Hepatocyte (in vitro differentiated cells): ENCODE measurements at regions not wholly inside any gene's neighbourhood (a gene's known extent, or its start where the extent isn't known, plus 50 kb on each side); places are given as distances from the start of the nearest gene placed in this dataset.

Experiments used
- DNase-seq: peaks from one replicate; pipeline ENCODE4 v3.0.0-alpha.2; 2016; ENCODE audit warnings: low spot score
- H2AFZ ChIP-seq: fragments of 200-600 bp; sonication (generic); 2 replicates; pipeline ENCODE4 v1.6.0; 2016; ENCODE audit warnings: antibody characterized with exemption, mild to moderate bottlenecking
- H3K27ac ChIP-seq: fragments of 200-600 bp; sonication (generic); 2 replicates; pipeline ENCODE4 v1.5.1; 2016; ENCODE audit warnings: mild to moderate bottlenecking
- H3K27me3 ChIP-seq: fragments of 200-600 bp; sonication (generic); 2 replicates; pipeline ENCODE4 v1.6.1; 2016
- H3K36me3 ChIP-seq: fragments of 200-600 bp; sonication (generic); replicated peaks from 2 replicates; pipeline ENCODE4 v1.5.1; 2016; ENCODE audit warnings: low read depth; ENCODE audit not compliant: insufficient read depth
- H3K4me1 ChIP-seq: fragments of 200-600 bp; sonication (generic); 2 replicates; pipeline ENCODE4 v1.5.1; 2016; ENCODE audit warnings: mild to moderate bottlenecking, moderate library complexity; ENCODE audit not compliant: insufficient read depth
- H3K4me2 ChIP-seq: fragments of 200-600 bp; sonication (generic); 2 replicates; pipeline ENCODE4 v1.6.0; 2016
- H3K4me3 ChIP-seq: fragments of 200-600 bp; sonication (generic); 2 replicates; pipeline ENCODE4 v1.5.1; 2016; ENCODE audit warnings: mild to moderate bottlenecking
- H3K79me2 ChIP-seq: fragments of 200-600 bp; sonication (generic); 2 replicates; pipeline ENCODE4 v1.6.0; 2017; ENCODE audit warnings: mild to moderate bottlenecking
- H3K9me2 ChIP-seq: fragments of 200-600 bp; sonication (generic); replicated peaks from 2 replicates; pipeline ENCODE4 v1.6.0; 2017; ENCODE audit warnings: mild to moderate bottlenecking; ENCODE audit not compliant: insufficient read depth
- H3K9me3 ChIP-seq: fragments of 200-600 bp; sonication (generic); 2 replicates; pipeline ENCODE4 v1.5.1; 2016; ENCODE audit warnings: low read depth, mild to moderate bottlenecking
- H4K20me1 ChIP-seq: fragments of 200-600 bp; sonication (generic); 2 replicates; pipeline ENCODE4 v1.6.0; 2016; ENCODE audit warnings: mild to moderate bottlenecking; ENCODE audit not compliant: insufficient read depth, poor library complexity, severe bottlenecking
- CTCF ChIP-seq: fragments of 200-600 bp; sonication (generic); IDR thresholded peaks from 2 replicates; pipeline ENCODE4 v1.5.1; 2016; ENCODE audit warnings: antibody characterized with exemption, mild to moderate bottlenecking; ENCODE audit not compliant: poor library complexity
- EZH2 ChIP-seq: fragments of 200-600 bp; sonication (generic); IDR thresholded peaks from 2 replicates; pipeline ENCODE4 v1.6.1; 2016; ENCODE audit warnings: antibody characterized with exemption, mild to moderate bottlenecking, borderline replicate concordance
- EZH2phosphoT487 ChIP-seq: fragments of 200-600 bp; sonication (generic); IDR thresholded peaks from one replicate; pipeline ENCODE4 v1.6.1; 2018; ENCODE audit warnings: antibody characterized with exemption, mild to moderate bottlenecking, low read depth, moderate library complexity; ENCODE audit not compliant: unreplicated experiment, severe bottlenecking
- WGBS: methylation state at CpG from one replicate; pipeline ENCODE4 v1.1.6; 2016; ENCODE audit warnings: low lambda C conversion rate; ENCODE audit errors: missing lambda C conversion rate; 5-methylcytosine and 5-hydroxymethylcytosine counted together

- WGBS = 82% methylated on average over 16 of the region's 16 CpGs
- Histone ChIP-seq H4K20me1 (no peaks in the 10 kb centered on the region), H3K4me3 (no peak overlapping the region), H3K4me1 (no peaks in the 10 kb centered on the region), H2AFZ (no peak overlapping the region), H3K36me3 (no peaks in the 10 kb centered on the region), H3K79me2 (no peaks in the 10 kb centered on the region), H3K9me3 (no peaks in the 10 kb centered on the region), H3K27me3 (no peaks in the 10 kb centered on the region), H3K9me2 (no peaks in the 10 kb centered on the region), H3K27ac (no peak overlapping the region), H3K4me2 (no peak overlapping the region)
- TF ChIP-seq CTCF (no peak), EZH2phosphoT487 (no peak), EZH2 (no peak)
- no peak for DNase-seq
Measured at GRCh38 chr20:61056627-61057442, 195.2 kb upstream of the CDH4 start.

- H3K4me3 ChIP-seq = no peak overlapping the region
- H3K4me2 ChIP-seq = no peak overlapping the region
- H4K20me1 ChIP-seq = no peaks in the 10 kb centered on the region
- H3K9me2 ChIP-seq = no peaks in the 10 kb centered on the region
- H3K27me3 ChIP-seq = no peaks in the 10 kb centered on the region
- no peaks in the 10 kb centered on the region for H3K36me3 ChIP-seq
- WGBS = 78% methylated on average over 20 of the region's 20 CpGs
- no peaks in the 10 kb centered on the region for H3K9me3 ChIP-seq
- H3K4me1 ChIP-seq = no peaks in the 10 kb centered on the region
- no peak overlapping the region for H3K27ac ChIP-seq
- H3K79me2 ChIP-seq = no peaks in the 10 kb centered on the region
- no peak for TF ChIP-seq CTCF
- no peak for TF ChIP-seq EZH2
- no peak for TF ChIP-seq EZH2phosphoT487
- DNase-seq = no peak
- no peak overlapping the region for H2AFZ ChIP-seq
Measured at GRCh38 chr20:61057443-61058121, 194.5 kb upstream of the CDH4 start.

- no peaks in the 10 kb centered on the region for H4K20me1 ChIP-seq
- no peak overlapping the region for H3K4me3 ChIP-seq
- H3K79me2 ChIP-seq = no peaks in the 10 kb centered on the region
- no peak overlapping the region for H3K27ac ChIP-seq
- 85% methylated on average over 6 of the region's 6 CpGs for WGBS
- H3K4me1 ChIP-seq = no peaks in the 10 kb centered on the region
- H3K9me3 ChIP-seq = no peaks in the 10 kb centered on the region
- no peaks in the 10 kb centered on the region for H3K36me3 ChIP-seq
- H3K4me2 ChIP-seq = no peak overlapping the region
- no peak for TF ChIP-seq EZH2
- TF ChIP-seq EZH2phosphoT487 = no peak
- no peak for TF ChIP-seq CTCF
- DNase-seq = no peak
- no peaks in the 10 kb centered on the region for H3K9me2 ChIP-seq
- H3K27me3 ChIP-seq = no peaks in the 10 kb centered on the region
- H2AFZ ChIP-seq = no peak overlapping the region
Measured at GRCh38 chr20:61061981-61062380, 190.1 kb upstream of the CDH4 start.
